Stimulated activated CD4-positive, alpha-beta T cell treated with anti-CD3 and anti-CD28 coated beads, Interleukin-12 subunit alpha, Interleukin-12 subunit beta, amount 100 ng/mL, for 24 hours (primary cell): ENCODE measurements at regions not wholly inside any gene's neighbourhood (a gene's known extent, or its start where the extent isn't known, plus 50 kb on each side); places are given as distances from the start of the nearest gene placed in this dataset.

Experiments
- DNase-seq, 2 experiments: peaks; one replicate each; pipeline ENCODE4 v3.0.0-alpha.2; 2020; ENCODE audit warnings: low read depth in 2 of 2

DNA sequence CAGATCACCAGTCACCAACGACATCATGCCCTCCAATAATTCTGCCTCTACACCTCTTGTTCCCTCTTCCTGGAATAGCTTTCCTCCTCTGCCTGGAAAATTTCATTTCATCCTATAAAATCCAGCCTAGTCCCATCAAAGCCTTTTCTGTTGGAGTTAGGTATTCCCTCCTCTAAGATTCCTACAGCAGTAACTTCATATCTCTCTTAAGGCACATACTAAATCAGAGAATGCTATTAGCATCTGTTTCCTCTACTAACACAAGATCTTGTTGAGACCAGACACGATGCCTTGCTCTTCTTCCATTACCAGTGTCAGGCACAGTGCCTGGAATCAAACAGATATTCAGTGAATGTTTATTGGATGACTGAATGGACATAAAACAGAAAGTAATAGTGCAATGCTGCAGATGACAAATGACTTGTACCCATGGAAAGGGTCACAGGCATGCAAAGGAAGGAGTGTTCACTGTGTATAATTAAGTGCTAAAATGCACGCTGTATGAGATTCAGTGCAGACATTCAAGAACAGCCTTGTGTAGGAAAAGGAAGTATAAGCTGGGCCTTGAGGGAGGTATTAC lies 342.0 kb upstream of the ACVR2A start:
- no peak for DNase-seq

GRCh38 chr2:147501968-147502367 lies 342.9 kb upstream of the ACVR2A start:
- no peak for DNase-seq

DNA sequence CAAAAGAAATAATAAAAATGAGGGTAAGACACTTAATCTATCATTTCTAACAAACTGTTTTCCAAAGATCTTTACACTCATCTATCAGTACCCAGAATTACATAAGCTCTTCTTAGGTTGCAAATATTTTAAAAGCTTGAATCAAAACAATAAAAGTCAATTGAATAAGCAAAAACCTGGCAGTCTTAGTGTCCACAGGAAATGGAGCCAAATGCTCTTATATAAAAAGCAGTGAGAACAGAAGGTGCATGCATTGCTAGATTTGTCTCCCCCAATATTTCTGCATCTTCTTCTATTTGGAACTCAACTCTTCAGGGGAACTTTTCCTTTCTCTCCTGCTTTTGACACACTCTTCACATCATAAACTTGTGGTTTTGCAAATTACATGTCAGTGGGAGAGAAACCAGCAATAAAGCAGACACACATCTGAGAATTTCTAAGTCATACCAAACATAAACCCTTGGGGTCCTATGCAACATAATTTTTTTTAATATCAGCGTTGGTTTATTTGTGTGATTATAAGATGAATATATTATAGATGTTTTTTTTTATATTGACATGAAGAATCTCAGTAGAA lies 343.9 kb upstream of the ACVR2A start:
- DNase-seq, result no peak

- DNase-seq, result no peak
These were observed 344.6 kb upstream of the ACVR2A start for GRCh38 chr2:147500229-147500628.

- no peak for DNase-seq
These were observed 345.0 kb upstream of the ACVR2A start for GRCh38 chr2:147499785-147500184.

DNA sequence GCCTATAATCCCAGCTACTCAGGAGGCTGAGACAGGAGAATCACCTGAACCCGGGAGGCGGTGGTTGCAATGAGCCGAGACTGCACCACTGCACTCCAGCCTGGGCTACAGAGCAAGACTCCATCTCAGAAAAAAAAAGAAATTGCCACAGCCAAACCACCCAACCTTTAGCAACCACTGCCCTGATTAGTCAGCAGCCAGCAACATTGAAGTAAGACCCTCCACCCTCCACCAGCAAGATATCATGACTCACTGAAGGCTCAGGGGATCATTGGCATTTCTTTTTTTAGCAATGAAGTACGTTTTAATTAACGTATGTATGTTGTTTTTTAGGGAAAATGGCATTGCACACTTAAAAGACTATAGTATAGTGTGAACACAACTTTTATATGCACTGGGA lies 349.1 kb upstream of the ACVR2A start:
- DNase-seq, result no peak

- no peak for DNase-seq
These were observed 352.4 kb upstream of the ACVR2A start for GRCh38 chr2:147492471-147492870.

DNA sequence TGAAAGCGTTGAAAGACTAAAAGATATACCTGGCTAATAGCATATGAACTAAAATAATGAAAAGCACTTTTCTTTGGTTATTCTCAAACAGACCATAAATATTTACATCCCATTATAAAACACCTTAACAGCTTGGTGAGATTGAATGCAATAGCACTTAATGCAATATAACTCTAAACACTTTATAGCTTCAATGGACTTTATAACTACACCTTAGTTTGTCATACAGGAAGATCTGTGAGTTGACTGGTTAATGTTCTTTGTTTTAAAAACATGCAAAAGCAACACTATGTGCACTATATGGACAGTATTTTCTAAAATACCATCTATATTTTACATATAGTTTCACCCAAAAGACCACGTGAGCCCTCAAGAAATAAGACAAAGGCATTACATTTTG lies 353.3 kb upstream of the ACVR2A start:
- DNase-seq, result no peak

DNA sequence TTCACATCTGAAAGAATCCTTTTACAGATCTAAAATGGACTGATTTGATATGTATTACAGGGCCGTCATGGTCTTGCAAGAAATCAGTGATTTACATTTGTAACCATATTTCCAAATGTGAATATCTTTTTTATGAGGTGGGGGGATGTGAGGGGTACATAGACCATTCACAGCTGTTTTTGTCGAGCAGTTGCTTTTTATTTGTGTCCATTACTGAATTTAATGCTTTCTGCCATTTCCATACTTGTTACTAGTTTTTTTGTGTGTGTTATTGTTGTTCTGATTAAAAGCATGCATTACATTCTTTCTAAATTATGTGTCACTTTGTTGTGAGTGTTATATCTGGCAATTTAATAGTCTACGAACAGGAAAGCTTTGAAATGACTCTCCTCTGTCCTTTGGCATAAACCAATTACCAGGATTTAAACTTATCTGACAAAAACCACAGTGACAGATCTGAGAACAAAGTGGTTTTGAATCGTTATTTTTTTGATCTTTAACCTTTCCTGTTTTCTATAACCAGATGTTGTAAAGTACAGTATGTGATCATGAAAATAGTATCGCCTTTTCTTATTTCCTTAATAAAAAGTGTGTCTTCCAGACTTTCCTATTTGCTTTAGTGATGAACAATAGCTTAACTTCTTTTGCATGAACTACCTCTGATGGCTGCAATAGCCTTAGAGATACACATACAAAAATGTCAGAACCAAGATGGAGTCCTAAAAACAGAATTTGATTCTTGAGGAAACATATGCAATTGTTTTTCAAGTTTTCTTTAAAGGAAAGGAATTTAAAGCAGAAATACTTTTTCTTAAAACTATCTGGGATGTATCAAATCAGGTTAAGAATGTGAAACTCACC lies 354.2 kb upstream of the ACVR2A start:
- no peak for DNase-seq

GRCh38 chr2:147488472-147488871 lies 356.4 kb upstream of the ACVR2A start:
- DNase-seq, result no peak

- DNase-seq, result no peak
These were observed 356.9 kb upstream of the ACVR2A start for GRCh38 chr2:147487978-147488289.

DNA sequence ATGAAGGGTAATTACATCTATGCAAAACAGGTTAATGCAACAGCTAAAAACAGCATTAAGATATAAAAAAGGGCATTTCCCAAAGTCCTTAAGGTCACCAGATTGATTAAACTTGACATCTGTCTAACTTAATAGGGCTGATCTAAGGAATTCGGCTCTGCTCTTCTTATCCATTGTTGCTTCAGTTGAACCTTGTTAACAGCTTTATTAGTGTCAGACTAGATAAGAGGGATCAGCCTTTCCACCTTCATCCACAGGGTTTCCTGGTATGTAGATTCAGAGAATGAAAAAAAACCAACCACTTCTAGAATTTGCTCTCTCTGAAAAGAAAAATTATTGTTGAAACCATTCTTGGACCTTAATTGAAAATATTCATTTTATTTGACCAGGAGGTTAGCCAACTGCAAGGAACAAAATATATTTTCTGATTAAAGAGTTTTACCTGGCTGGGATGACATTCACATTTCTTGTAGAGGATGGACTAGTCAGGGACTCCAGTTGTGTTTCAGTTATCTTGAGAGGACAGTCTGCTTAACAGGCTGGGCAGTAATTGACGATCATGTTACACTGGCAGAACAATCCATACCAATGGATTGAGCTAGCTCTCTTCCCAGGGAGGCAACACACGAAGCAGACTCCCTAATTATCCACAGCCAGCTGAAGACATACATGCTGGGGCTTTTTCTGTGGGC lies 357.4 kb upstream of the ACVR2A start:
- no peak for DNase-seq

DNA sequence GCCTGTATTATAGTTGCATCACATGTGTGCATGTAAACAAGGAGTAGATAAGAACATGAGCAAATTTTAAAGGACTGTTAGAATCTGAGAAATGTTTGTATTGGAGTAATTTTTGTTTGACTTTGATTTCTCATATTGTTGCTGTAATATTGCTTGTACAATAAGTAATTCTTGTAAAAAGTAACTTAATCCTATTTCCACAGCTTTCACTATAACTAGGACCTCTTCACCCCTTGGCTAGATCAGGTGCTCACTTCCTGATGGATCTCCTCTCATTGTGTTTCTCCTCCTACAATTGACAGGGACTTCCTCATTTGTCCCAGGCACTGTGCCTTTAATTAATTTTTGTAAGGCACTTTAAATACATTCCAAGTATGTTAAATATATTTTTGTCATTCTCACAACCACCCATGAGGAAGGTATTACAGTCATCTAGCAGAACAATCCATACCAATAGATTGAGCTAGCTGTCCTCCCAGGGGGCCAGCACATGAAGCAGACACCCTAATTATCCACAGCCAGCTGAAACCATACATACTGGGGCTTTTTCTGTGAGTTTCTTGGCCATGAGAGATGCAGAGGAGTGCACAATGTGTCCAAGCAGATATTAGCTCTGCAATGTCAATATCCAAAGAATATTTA lies 359.5 kb upstream of the ACVR2A start:
- no peak for DNase-seq

DNA sequence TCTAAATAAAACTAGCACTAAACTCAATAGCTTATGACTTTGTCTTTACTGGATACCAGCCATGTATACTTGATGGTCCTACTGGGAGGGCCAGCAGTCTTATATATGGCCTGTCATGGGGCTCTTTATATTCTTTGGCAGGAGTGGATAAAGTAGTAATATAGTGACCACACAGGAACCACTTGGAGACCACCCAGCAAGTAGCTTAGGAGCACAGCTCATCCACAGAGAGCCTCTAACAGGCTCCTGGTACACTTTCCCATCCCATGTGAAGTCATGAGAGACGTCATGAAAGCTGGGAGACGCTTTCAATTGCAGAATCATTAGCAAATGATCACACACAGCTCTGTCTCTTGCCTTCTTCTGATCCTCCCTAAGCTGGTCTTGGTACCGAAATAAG lies 360.9 kb upstream of the ACVR2A start:
- DNase-seq, result no peak

- DNase-seq, result no peak
These were observed 361.7 kb upstream of the ACVR2A start for GRCh38 chr2:147482916-147483669.

DNA sequence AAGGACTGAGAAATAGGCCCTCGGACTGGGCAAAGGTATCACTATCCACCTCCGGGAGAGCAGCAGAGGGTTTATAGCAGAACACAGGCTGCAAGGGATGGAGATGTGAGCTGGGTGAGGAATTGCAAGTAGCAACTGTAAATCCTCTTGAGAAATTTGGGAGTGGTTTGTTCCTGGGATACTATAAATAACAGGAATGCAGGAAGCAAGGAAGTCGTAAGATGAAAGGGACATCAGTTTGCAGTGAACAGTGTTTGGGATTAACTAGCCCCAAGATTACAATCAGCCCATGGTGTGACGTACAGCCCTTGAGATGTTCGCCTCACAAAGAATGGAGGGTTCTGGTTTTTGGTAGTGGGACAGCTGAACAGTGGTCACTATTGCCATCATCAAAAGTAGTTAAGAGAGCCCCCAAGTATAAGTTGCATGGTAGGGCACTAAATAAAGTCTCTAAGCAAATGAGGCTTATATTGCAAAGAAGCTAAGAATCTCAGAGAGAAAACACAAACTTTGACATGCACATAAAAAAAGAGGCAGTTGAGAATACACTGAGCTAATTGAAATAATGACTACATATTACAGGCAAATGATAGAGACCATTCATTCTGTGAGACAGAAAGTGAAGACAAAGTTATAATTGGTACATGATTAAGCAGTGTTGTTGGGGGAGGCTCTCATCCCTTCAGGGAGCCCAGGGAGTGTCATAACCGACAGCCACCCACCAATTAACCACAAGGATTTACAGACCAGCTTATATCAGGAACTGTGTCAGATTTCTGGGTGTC lies 362.5 kb upstream of the ACVR2A start:
- DNase-seq, result no peak

DNA sequence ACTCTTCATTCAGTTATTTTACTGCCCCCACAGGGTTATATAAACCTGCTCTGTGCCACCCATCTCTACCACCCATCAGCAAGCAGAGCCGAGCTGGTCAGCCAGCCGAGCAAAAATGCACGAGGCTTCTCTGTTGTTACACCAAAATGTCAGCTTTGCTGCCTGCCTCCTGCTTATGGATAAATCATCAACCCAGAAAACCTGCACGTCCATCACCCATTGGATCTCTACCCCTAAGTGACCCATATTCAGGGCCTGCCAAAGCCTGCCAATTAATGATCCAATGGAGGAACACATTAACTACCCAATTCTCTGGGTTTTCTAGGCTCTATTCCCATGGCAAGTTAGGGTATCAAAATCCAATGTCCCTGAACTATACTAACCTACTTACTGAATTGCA lies 365.5 kb upstream of the ACVR2A start:
- DNase-seq, result no peak

GRCh38 chr2:147473075-147473474 lies 371.8 kb upstream of the ACVR2A start:
- no peak for DNase-seq

DNA sequence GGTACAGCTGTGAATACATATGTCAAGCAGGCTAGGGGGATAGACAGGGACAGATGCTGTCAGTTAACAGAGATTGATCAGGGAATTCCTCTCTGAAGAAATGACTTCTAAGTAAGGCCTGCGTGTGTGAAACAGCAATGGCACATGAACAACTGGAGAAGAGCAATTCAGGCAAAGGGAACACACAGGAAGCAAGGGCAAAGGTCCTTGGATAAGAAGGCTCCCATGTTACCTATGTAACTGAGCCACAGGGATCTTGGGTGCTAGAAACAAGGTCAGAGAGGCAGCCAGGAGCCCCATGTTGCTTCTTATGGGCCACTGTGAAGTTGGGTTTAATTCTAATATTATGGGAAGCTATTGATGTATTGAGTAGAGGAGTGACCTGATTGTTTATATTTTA lies 373.7 kb upstream of the ACVR2A start:
- no peak for DNase-seq

- no peak for DNase-seq
These were observed 375.4 kb upstream of the ACVR2A start for GRCh38 chr2:147469471-147469870.

GRCh38 chr2:147468963-147469362 lies 375.9 kb upstream of the ACVR2A start:
- DNase-seq, result no peak
